ENCODE measurements at regions not wholly inside any gene's neighbourhood (a gene's known extent, or its start where the extent isn't known, plus 50 kb on each side); places are given as distances from the start of the nearest gene placed in this dataset.

GRCh38 chr11:122488892-122489706 lies 166.4 kb upstream of the UBASH3B start:
- Mint-ChIP-seq H3K36me3 (ENCODE audit: low read depth) (no peaks in the 10 kb centered on the region), H3K27me3 (peaks cover 13% of the 10 kb centered on the region), H3K9me3 (ENCODE audit: low read depth) (peaks cover 4% of the 10 kb centered on the region), H3K4me3 (no peak overlapping the region), H3K4me1 (no peaks in the 10 kb centered on the region), H3K27ac (no peak overlapping the region)
- DNase-seq = no peak
- ChIA-PET CTCF (interaction anchor here (0.6 to 3.1 kb wide), 3 partner anchors 10 to 309 kb away, joined by 3 to 9 read pairs (median 4); no protein-coding TSS in a partner anchor), POLR2A (no interaction called here)
- no peak for ATAC-seq
- intact Hi-C loops (cut with DNase I, micrococcal nuclease) = no loop called here

GRCh38 chr11:122487669-122488068 lies 167.9 kb upstream of the UBASH3B start:
- Mint-ChIP-seq H3K27ac (no peak overlapping the region), H3K27me3 (peaks cover 13% of the 10 kb centered on the region), H3K4me1 (no peaks in the 10 kb centered on the region), H3K9me3 (ENCODE audit: low read depth) (peaks cover 15% of the 10 kb centered on the region), H3K4me3 (no peak overlapping the region), H3K36me3 (ENCODE audit: low read depth) (no peaks in the 10 kb centered on the region)
- ChIA-PET CTCF (interaction anchor here (0.8 to 3.1 kb wide), 2 partner anchors 8 to 17 kb away, joined by 3 to 9 read pairs; no protein-coding TSS in a partner anchor), POLR2A (no interaction called here)
- intact Hi-C loops (cut with DNase I, micrococcal nuclease) = no loop called here
- no peak for DNase-seq
- ATAC-seq = no peak

DNA sequence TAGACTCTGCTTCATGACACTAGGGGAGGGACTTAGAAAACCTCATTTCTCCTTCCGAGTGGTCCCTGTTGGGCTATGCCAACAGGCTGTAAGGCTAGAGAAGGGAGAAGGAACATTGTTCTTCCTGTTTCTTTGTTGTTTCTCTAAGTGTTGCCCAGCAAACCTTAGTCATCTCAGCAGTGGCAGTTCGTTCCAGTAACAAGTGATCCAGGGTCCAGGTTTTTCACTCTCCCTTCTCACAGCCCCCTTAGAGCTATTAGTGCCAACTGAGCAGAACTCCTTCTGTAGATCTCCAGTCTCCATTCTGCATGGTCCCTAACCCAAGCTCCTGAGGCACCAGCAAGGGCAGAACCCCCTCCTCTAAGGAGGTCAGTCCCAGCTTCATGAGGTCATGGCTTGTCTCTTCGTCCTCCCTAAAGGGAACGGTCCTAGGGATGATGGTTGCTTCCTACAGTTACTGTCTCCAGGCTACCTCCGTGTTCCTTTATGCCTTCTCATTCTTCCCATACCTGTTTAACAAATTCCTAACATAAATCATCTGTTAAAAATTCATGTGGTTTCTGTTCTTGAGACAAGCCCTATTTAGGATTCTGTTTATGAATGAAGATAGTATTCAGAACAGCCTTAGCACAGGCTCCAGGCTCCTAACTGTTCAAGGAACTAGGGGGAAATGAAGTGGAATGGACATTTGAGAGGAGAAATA lies 168.6 kb upstream of the UBASH3B start:
- peaks cover 13% of the 10 kb centered on the region for H3K27me3 Mint-ChIP-seq
- H3K4me1 Mint-ChIP-seq = no peaks in the 10 kb centered on the region
- H3K27ac Mint-ChIP-seq = no peak overlapping the region
- ATAC-seq (no peak), DNase-seq (no peak)
- CTCF ChIA-PET = no interaction called here
- peaks cover 17% of the 10 kb centered on the region for H3K9me3 Mint-ChIP-seq (ENCODE audit: low read depth)
- H3K4me3 Mint-ChIP-seq = no peak overlapping the region
- POLR2A ChIA-PET = no interaction called here
- intact Hi-C loops (cut with DNase I, micrococcal nuclease) = no loop called here
- no peaks in the 10 kb centered on the region for H3K36me3 Mint-ChIP-seq (ENCODE audit: low read depth)

DNA sequence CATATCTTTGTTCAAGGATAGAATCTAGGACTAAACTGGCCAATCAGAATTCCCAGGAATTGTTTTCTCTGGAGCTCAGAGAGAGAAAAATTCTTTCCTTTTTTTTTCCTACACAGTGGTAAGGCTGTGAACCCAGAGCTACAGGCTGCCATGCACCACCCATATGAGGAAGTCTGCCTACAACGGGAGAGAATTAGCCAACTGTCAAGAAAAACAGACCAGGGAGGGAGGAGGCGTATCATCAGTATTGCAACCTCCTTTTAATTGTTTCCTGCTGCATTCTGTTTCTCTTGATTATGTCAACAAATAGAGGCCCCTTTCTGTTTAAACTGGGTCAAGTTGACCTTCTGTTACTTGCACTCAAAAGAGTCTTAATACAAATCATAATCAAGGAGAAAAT lies 176.5 kb upstream of the UBASH3B start:
- POLR2A ChIA-PET = no interaction called here
- ATAC-seq (no peak), DNase-seq (no peak)
- Mint-ChIP-seq H3K27me3 (peaks cover 20% of the 10 kb centered on the region), H3K9me3 (ENCODE audit: low read depth) (peaks cover 15% of the 10 kb centered on the region), H3K27ac (no peak overlapping the region), H3K4me3 (no peak overlapping the region), H3K4me1 (no peaks in the 10 kb centered on the region), H3K36me3 (ENCODE audit: low read depth) (no peaks in the 10 kb centered on the region)
- CTCF ChIA-PET = interaction anchor here (0.7 to 0.9 kb wide), 2 partner anchors 9 to 11 kb away, joined by 3 read pairs; no protein-coding TSS in a partner anchor
- intact Hi-C loops (cut with DNase I, micrococcal nuclease) = no loop called here

DNA sequence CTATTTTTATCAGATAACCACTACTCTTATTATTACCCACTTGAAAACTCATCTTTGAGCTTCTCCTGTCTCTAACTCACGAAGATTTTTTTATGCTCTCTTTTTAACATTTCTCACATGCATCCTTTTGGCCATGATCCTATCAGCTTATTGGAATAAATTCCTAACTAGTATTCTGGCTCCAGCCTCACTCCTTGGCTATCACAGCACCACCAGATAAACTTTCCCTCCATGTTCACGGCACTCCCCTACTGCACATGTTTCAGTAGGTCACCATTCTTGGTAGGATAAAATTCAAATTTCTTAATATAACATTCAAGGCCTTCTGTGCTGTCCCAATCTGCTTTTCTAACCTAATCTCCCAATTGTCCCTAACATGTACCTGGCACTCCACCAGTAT lies 186.6 kb upstream of the UBASH3B start:
- intact Hi-C loops (cut with DNase I, micrococcal nuclease) = no loop called here
- Mint-ChIP-seq H3K9me3 (ENCODE audit: low read depth) (peaks cover 12% of the 10 kb centered on the region), H3K4me3 (no peak overlapping the region), H3K4me1 (no peaks in the 10 kb centered on the region), H3K27ac (no peak overlapping the region), H3K36me3 (ENCODE audit: low read depth) (no peaks in the 10 kb centered on the region), H3K27me3 (peaks cover 6% of the 10 kb centered on the region)
- POLR2A ChIA-PET = no interaction called here
- no peak for DNase-seq
- CTCF ChIA-PET = interaction anchor here (1.6 kb wide), 1 partner anchor 253 kb away, joined by 4 read pairs; no protein-coding TSS in a partner anchor
- ATAC-seq = no peak

DNA sequence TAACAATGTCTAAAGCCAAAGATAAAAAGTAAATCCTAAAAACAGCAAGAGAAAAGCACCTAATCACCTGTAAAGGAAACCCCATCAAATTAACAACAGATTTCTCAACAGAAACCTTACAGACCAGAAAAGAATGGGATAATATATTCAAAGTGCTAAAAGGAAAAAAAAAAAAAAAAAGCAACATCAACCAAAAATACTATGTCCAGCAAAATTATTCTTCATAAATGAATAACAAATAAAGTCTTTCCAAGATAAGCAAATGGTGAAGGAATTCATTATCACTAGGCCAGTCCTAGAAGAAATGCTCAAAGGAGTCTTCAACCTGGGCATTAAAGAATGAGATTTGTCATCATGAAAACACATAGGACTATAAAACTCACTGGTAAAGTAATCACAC lies 192.0 kb upstream of the UBASH3B start:
- no peak for ATAC-seq
- H3K4me3 Mint-ChIP-seq = no peak overlapping the region
- CTCF ChIA-PET = no interaction called here
- H3K9me3 Mint-ChIP-seq (ENCODE audit: low read depth) = peaks cover 26% of the 10 kb centered on the region
- intact Hi-C loops (cut with DNase I, micrococcal nuclease) = no loop called here
- no peaks in the 10 kb centered on the region for H3K36me3 Mint-ChIP-seq (ENCODE audit: low read depth)
- H3K27me3 Mint-ChIP-seq = peaks cover 3% of the 10 kb centered on the region
- no peak for DNase-seq
- H3K4me1 Mint-ChIP-seq = no peaks in the 10 kb centered on the region
- no peak overlapping the region for H3K27ac Mint-ChIP-seq
- POLR2A ChIA-PET = no interaction called here

DNA sequence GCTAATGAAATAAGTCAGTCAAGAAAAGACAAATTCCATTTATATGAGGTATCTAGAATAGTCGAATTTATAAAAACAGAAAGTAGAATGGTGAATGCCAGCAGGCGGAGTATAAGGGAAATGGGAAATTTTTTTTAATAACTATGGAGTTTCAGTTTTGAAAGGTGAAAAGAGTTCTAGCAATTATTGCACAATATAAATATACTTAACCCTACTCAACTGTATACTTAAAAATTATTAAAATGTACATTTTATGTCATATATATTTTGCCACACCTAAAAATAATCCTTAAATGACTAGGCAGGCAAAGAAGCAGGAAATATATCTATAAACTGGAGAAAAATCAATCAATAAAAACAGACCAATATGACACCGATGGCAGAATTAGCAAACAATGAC lies 196.5 kb upstream of the UBASH3B start:
- Mint-ChIP-seq H3K9me3 (ENCODE audit: low read depth) (peaks cover 24% of the 10 kb centered on the region), H3K4me1 (no peaks in the 10 kb centered on the region), H3K4me3 (no peak overlapping the region), H3K27me3 (peaks cover 4% of the 10 kb centered on the region), H3K27ac (no peak overlapping the region), H3K36me3 (ENCODE audit: low read depth) (no peaks in the 10 kb centered on the region)
- no peak for ATAC-seq
- DNase-seq = no peak
- intact Hi-C loops (cut with DNase I, micrococcal nuclease) = no loop called here
- ChIA-PET CTCF (no interaction called here), POLR2A (no interaction called here)

GRCh38 chr11:122453586-122453985 lies 201.9 kb upstream of the UBASH3B start:
- no peak overlapping the region for H3K4me3 Mint-ChIP-seq
- POLR2A ChIA-PET = no interaction called here
- DNase-seq = no peak
- peaks cover 6% of the 10 kb centered on the region for H3K27me3 Mint-ChIP-seq
- intact Hi-C loops (cut with DNase I, micrococcal nuclease) = no loop called here
- ATAC-seq = no peak
- H3K9me3 Mint-ChIP-seq (ENCODE audit: low read depth) = peaks cover 8% of the 10 kb centered on the region
- no peak overlapping the region for H3K27ac Mint-ChIP-seq
- CTCF ChIA-PET = no interaction called here
- no peaks in the 10 kb centered on the region for H3K36me3 Mint-ChIP-seq (ENCODE audit: low read depth)
- no peaks in the 10 kb centered on the region for H3K4me1 Mint-ChIP-seq

- POLR2A ChIA-PET = no interaction called here
Measured at GRCh38 chr11:122451911-122452310, 203.6 kb upstream of the UBASH3B start.

GRCh38 chr11:122441666-122442035 lies 213.9 kb upstream of the UBASH3B start:
- DNase-seq = no peak
- no peaks in the 10 kb centered on the region for H3K4me1 Mint-ChIP-seq
- peaks cover 14% of the 10 kb centered on the region for H3K27me3 Mint-ChIP-seq
- ChIA-PET CTCF (no interaction called here), POLR2A (no interaction called here)
- no peak overlapping the region for H3K4me3 Mint-ChIP-seq
- intact Hi-C loops (cut with DNase I, micrococcal nuclease) = no loop called here
- no peaks in the 10 kb centered on the region for H3K9me3 Mint-ChIP-seq (ENCODE audit: low read depth)
- H3K27ac Mint-ChIP-seq = no peak overlapping the region
- H3K36me3 Mint-ChIP-seq (ENCODE audit: low read depth) = no peaks in the 10 kb centered on the region
- ATAC-seq = no peak

More at GRCh38 chr11:122451911-122452310, 203.6 kb upstream of the UBASH3B start:
- no peak for DNase-seq
- ATAC-seq = no peak
- Mint-ChIP-seq H3K27ac (no peak overlapping the region), H3K27me3 (peaks cover 17% of the 10 kb centered on the region), H3K9me3 (ENCODE audit: low read depth) (peaks cover 2% of the 10 kb centered on the region), H3K4me3 (no peak overlapping the region), H3K36me3 (ENCODE audit: low read depth) (no peaks in the 10 kb centered on the region), H3K4me1 (no peaks in the 10 kb centered on the region)
- intact Hi-C loops (cut with DNase I, micrococcal nuclease) = no loop called here
- CTCF ChIA-PET = no interaction called here

GRCh38 chr11:122440811-122441665 lies 214.5 kb upstream of the UBASH3B start:
- Mint-ChIP-seq H3K4me1 (no peaks in the 10 kb centered on the region), H3K27me3 (peaks cover 17% of the 10 kb centered on the region), H3K4me3 (no peak overlapping the region), H3K36me3 (ENCODE audit: low read depth) (no peaks in the 10 kb centered on the region), H3K9me3 (ENCODE audit: low read depth) (no peaks in the 10 kb centered on the region), H3K27ac (no peak overlapping the region)
- intact Hi-C loops (cut with DNase I, micrococcal nuclease) = no loop called here
- ChIA-PET CTCF (interaction anchor here (0.8 kb wide), 1 partner anchor 9 kb away, joined by 3 read pairs; no protein-coding TSS in a partner anchor), POLR2A (no interaction called here)
- DNase-seq = no peak
- no peak for ATAC-seq
